ENCODE measurements at regions not wholly inside any gene's neighbourhood (a gene's known extent, or its start where the extent isn't known, plus 50 kb on each side); places are given as distances from the start of the nearest gene placed in this dataset.
"Not testable (repeated sequence)": the region's sequence is repeated elsewhere in the genome, so short reads cannot be mapped to it uniquely, and the experiment has no call there.

- not testable (repeated sequence) for DNase-seq (ENCODE audit: low read depth, low spot score)
These were observed 132.9 kb upstream of the ELAC2 start for GRCh38 chr17:13150738-13151137.

DNA sequence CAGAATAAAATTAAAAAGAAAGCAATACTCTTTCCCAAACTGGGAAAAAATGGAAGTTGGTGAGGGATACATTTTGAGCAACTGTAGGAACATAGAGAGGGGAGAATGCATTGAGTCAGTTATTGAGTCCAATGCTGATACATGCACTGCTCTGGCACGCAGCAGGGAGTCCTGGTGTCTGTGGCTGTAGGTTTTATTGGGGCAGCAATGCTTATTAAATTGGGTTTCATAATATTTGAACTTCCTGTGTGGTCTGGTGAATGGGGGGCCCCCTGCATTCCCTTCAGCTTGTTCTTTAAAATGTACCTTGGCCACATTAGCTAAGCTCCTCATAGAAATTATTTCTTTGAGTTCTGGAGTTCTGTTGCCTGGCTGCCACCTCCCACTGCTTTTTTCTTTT is 125.2 kb upstream of the ELAC2 start:
- DNase-seq (ENCODE audit: low read depth, low spot score), result no peak

DNA sequence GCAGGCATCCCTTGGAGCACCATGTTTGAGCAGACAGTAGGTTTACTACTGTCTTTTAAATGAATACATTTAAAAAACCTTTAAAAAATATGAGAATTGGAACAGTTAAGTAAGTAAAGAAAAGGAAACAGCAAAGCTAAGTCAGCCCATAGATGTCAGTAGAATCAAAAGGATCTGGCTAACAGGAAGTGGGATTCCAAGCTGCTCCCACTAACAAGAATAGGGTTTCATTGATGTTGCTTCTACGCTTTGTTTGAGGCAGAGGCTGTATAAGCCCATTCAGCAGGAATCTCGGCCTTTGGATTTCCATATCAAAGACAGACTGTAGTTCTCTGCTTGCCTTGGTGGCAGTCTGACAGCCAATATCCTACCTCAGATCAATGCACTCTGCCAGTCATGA is 122.9 kb upstream of the ELAC2 start:
- no peak for DNase-seq (ENCODE audit: low read depth, low spot score)

GRCh38 chr17:13135506-13135905 is 117.7 kb upstream of the ELAC2 start:
- no peak for DNase-seq (ENCODE audit: low read depth, low spot score)

GRCh38 chr17:13134076-13134475 is 116.2 kb upstream of the ELAC2 start:
- no peak for DNase-seq (ENCODE audit: low read depth, low spot score)

DNA sequence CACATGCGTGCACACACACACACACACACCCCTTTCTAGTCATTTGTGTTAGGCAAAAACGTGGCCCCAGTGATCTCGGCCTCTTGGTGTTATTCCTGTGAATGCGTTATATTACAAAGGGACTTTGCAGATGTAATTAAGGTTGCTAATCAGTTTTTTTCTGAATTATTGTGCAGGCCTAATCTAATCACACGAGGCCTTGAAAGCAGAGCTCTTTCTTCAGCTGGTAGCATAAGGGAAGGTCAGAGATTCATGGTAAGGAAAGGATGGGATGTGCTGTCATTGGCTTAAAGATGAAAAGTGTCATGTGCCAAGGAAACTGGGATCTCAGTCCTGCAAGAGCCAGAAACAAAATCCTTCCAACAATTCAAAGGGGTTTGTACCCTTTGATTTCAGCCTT is 113.4 kb upstream of the ELAC2 start:
- no peak for DNase-seq (ENCODE audit: low read depth, low spot score)

DNA sequence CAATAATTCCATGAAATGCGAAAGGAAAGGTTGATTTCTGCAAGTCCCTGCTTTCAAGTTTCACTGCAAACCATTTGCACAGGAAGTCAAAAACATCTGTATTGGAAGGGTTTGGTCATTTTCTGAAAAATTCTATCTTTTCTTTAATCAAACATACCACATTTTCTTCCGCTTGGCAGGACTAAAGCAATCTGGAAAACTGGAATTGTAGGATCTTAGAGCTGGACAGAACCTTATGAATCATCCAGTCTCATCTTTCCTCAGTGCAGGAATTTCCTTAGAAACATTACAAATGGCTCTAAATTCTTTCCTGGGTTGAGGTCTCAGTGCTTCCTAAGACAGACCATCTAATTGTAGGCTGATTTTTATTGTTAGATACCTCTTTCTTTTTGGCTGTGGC is 111.5 kb upstream of the ELAC2 start:
- DNase-seq (ENCODE audit: low read depth, low spot score), result no peak

GRCh38 chr17:13128676-13129075 is 110.8 kb upstream of the ELAC2 start:
- DNase-seq (ENCODE audit: low read depth, low spot score), result no peak

GRCh38 chr17:13127921-13128602 is 110.2 kb upstream of the ELAC2 start:
- DNase-seq (ENCODE audit: low read depth, low spot score), result no peak

DNA sequence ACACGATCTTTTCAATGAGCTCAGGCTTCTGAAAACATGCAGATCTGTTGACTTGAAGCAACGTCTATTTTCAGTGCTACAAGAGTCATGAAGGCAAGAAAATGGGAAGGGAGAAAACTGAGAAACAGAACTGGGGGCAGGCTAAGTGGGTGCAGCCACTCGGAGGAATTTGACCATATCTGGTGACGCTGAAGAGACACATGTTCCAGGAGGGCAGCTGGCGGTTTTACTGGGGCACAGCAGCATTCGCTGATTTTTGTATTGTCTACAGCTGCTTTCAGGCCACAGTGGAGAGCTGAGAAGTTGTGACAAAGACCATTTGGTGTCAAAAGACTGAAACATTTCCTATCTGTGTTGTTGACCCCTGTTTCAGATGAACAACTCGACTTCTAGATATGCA is 103.0 kb upstream of the ELAC2 start:
- DNase-seq (ENCODE audit: low read depth, low spot score), result no peak

DNA sequence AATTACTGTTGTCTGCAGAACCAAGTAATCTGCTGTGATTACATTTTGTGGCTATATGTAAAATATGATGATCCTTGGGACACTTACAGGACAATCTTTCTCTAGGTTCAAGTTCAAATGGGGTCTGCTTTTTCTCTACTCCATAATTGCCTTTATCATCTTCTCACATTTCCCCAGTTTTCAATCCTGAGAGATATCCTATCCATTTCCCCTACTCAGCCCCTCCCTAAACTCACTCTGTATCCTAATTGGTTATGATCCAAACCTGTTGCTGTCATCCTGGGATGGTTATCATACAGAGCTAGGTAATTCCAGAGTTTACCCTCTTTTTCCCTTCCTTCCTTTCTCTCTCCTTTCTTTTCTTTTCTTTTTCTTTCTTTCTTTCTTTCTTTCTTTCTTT is 100.5 kb upstream of the ELAC2 start:
- no peak for DNase-seq (ENCODE audit: low read depth, low spot score)

- DNase-seq (ENCODE audit: low read depth, low spot score), result no peak
These were observed 99.8 kb upstream of the ELAC2 start for GRCh38 chr17:13117616-13118015.

- DNase-seq (ENCODE audit: low read depth, low spot score), result peak; percentile 1
These were observed 96.8 kb upstream of the ELAC2 start for GRCh38 chr17:13114601-13115031.

DNA sequence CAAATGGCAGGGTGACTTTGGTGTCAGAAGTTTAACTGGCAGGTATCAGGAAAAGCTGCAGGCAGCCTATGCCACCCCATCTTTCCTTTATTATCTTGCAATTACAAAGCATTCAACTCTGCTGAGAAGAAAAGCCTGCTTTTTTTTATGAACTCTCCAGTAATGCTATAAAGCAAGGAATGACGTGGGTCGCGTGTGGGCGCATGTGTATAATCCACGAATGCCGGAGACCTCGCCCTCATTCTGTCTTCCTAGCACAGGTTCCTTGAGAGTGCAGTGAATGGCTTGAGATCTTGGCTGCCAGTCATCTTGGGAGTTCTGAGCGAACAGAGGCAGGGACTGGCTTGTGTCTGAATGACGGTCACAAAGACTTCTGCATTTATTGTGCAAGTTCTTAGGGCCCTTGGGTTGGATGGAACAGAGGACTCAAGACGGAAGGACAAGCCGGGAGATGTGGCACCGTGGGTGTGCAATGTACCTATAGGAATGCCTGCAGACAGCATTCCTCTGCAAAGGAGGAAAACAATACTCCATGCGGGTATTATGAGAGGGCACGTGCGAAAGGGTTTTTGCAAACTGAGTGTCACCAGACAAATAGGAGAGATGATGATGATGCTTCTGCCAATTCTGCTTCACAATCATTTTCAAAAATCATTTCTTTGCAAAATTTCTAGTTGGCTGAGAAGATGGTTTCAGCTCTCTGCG is 96.1 kb upstream of the ELAC2 start:
- DNase-seq (ENCODE audit: low read depth, low spot score), result no peak

DNA sequence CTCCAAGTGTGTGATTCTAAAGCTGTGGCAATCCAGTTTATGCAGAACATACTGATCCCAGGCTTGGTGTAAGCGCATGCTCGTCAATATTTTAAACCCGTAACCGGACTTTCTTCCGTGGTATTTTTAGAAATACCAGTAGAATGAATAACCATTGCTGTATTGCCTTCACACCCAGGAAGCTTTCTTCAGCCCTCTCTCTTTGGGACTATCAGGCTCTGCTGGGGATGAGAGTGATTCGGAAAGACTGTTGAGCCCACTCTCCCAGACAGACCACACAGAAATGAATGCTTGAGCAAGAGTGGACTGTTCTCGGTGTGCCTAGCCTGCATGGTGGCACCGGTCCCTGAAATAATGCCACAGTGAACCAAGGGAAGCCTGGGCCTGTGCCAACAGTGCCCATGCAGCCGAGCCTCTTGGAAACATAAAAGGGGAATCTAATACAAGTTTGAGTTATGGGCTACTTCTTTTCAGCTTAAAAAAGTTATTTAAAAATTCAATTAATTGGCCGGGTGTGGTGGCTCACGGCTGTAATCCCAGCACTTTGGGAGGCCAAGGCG is 89.9 kb upstream of the ELAC2 start:
- DNase-seq (ENCODE audit: low read depth, low spot score), result no peak

- no peak for DNase-seq (ENCODE audit: low read depth, low spot score)
These were observed 88.3 kb upstream of the ELAC2 start for GRCh38 chr17:13106171-13106570.

DNA sequence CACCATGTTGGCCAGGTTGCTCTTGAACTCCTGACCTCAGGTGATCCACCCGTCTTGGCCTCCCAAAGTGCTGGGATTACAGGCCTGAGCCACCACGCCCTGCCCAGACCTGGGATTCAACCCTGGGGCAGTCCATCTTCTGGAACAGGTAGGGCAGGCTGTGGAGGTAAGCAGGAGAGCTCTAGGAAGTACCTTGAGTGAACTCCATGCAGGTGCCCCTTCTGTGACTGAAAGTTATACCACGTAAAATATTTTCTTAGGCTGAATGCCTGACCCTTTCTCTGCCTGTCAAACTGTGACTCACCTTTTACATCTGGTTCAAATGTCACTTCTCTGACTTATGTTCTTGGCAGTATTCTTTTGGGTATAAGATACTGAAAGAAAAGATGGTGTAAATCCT is 86.7 kb upstream of the ELAC2 start:
- no peak for DNase-seq (ENCODE audit: low read depth, low spot score)

- no peak for DNase-seq (ENCODE audit: low read depth, low spot score)
These were observed 84.7 kb upstream of the ELAC2 start for GRCh38 chr17:13102477-13102876.

DNA sequence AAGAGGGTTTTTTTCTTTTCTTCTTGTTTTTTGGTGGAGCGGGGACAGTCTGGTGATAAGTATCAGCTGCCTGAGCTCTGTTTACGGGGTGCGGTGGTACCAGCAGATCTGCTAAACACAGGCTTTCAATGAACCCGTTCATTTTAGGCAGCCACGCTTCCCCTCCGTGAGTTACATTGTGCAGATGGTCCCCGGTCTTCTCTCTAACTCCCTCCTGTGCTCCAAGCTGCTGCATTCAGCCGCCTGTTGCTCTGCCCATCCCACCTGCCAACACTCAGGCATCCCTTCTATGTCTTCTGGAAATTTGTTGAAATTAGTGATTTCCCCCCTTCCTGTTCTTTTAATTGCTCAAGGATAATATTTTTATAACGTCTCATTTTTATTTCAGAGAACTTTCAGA is 82.1 kb upstream of the ELAC2 start:
- DNase-seq (ENCODE audit: low read depth, low spot score), result no peak

DNA sequence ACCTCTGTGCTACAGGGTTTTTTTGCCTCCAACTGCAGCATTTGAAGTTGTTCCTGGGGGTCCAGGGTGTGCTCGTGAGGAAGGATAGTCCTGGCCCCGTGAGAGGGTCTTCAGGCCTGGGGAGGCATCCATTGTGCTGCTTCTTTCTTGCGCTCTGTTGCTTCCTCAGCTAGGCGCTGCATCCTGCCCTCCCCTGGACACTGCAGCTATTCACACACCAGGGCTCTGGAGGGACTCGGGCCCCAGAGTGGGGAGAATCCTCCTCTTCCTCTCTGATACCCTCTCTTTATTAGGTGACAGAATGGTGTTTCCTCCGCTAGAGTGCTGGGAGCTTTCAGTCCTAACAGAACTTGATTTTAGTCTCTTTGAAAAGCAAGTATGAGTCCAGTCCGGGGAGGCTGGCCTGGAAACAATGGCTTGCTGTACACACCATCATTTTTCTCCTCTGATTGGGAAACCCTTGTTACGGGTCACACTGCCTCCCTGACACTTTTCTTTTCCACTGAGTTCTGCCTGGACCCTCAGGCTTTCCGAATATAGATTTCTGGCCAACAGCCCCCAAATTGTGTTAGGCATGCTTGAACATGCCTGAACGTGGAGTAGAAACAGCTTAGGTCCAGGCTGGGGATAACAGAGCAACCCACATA is 81.4 kb upstream of the ELAC2 start:
- no peak for DNase-seq (ENCODE audit: low read depth, low spot score)

DNA sequence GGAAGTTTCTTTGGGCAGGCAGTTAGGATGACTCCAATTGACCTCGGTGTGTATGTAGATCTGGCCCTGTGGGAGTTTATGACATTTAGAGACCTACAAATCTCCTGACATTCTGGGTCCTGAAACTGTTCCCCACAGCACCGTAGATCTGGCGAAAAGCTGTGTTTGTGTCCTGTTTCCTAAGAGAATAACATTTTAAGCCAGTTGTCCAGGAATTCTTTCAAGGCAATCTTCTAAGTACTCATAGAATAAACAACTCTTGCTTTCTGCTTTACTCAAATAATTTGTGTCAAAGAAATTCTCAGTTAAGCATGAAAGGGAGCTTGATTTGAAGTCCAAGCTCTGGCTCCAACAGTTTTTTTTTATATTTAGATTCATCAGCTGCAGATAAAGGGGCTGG is 78.5 kb upstream of the ELAC2 start:
- DNase-seq (ENCODE audit: low read depth, low spot score), result no peak

- not testable (repeated sequence) for DNase-seq (ENCODE audit: low read depth, low spot score)
These were observed 74.2 kb upstream of the ELAC2 start for GRCh38 chr17:13092010-13092409.

DNA sequence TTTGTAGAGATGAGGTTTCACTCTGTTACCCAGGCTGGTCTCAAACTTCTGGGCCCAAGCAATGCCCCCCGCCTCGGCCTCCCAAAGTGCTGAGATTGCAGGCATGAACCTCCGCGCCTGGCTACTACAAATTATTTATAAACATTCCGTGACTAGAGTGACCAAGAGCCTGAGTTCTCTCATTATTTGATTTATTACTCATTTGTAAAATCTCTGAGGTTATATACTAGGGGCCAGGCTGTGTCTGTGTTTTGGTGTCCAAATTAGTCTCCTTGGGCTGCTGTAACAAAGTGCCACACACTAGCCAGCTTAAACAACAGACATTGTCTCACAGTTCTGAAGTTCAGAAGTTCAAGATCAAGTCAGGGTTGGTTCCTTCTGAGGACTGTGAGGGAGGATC is 70.8 kb upstream of the ELAC2 start:
- DNase-seq (ENCODE audit: low read depth, low spot score), result no peak

All from smooth muscle cell of the brain vasculature (primary cell).